ENCODE measurements at regions not wholly inside any gene's neighbourhood (a gene's known extent, or its start where the extent isn't known, plus 50 kb on each side); places are given as distances from the start of the nearest gene placed in this dataset.
"Not testable (repeated sequence)": the region's sequence is repeated elsewhere in the genome, so short reads cannot be mapped to it uniquely, and the experiment has no call there.

- TF ChIP-seq CTCF (IDR thresholded peaks at IDR 0.05); ZFX (IDR thresholded peaks at IDR 0.05; ENCODE audit: borderline replicate concordance): not testable (repeated sequence)
Measured at GRCh38 chr3:195968104-195968503, 59.8 kb upstream of the TNK2 start.
